Hypothalamus (tissue), 51 donors: ENCODE measurements at regions not wholly inside any gene's neighbourhood (a gene's known extent, or its start where the extent isn't known, plus 50 kb on each side); places are given as distances from the start of the nearest gene placed in this dataset.
"Not testable (repeated sequence)": the region's sequence is repeated elsewhere in the genome, so short reads cannot be mapped to it uniquely, and the experiment has no call there.

Experiments
- DNase-seq, 51 donors: peaks; one replicate each; lab custom pipeline; 2025; lab: John Stamatoyannopoulos, UW

DNA sequence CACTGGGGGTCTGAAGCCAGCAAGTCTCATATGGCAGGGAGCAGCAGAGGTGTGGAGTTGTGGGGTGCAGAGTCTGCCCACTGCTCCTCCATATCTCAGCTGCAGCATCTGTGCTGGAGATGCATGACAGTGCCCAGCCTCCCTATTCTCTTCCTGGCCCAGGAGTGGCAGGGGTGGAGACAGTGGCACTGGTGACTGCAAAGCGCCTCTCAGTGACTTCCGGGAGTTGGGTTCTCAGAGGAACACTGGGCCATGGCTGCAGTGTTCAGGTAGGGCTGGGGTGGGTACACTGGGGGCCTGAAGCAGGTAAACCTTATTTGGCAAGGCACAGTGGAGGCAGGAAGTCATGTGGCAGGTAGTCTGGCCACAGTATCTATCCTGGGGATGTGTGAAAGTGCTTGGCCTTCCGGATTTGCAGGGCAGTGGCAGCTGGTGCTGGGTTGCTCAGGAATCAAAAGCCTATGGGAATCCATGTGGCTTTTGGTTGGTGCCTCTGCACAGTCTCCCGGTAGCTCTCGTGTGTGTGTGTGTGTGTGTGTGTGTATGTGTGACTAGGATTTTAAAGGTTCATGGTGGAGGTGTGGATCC, 60.3 kb upstream of the THUMPD2 start:
- DNase-seq, result no peak

DNA sequence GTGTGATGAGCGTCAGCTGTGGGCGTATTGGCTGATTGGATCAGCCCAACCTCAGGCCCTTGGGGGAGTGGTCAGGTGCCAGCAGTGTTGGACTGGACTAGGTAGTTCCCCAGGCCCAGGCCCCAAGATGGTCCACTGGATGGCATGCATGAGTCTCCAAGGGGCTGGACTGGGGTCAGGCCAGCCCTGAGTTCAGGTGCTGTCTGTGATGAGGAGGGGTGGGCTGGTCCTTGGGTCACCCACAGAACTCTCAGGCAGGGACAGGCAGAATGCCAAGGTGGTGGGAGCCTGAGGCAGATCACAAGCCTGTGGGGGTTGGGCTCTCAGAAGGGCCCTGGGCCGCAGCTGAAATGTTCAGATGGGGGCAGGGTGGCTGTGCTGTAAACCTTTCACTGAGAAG, 59.5 kb upstream of the THUMPD2 start:
- no peak for DNase-seq

DNA sequence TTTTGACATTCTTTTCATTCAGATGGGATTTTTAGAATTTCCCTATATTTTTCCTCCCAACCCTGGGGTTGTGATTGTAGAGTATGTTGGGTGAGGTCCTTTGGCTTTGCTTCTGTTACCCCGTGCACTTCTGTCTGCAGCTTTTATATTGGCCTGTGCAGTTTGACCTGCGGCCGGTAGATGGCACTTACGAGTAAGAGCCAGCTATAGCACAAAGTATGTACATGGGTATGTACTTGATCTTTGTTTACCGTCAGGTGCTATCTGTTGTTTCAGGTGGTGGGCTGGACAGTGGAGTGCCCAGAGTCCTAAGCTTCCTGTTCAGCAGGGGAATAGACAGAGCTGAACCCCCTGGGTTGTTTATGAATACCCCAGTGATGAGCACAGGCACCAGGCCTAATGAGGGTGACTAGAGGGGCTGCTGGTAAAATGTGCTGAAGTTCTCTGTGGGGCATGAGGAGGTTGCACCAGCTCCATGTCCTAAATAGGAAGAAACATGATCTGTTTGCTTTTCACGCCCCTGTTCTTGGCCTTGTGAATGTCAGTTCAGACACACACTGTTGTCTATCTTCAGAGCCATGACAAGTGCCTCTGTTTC, 58.9 kb upstream of the THUMPD2 start:
- DNase-seq, result no peak

DNA sequence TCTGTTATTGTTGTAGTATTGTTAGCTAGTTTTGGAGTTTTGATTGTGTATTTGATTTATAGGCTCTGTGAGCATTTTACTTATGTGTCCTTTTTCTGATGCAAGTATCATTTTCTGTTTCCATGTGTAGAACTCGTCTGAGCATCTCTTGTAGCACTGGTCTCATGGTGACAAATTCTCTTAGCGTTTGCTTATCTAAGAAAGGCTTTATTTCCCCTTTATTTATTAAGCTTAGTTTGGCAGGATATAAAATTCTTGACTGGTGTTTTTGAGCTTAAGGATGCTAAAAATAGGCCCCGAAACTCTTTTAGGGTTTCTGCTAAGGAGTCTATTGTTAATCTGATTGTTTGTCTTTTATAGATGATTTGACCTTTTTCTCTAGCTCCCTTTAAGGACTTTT, 57.6 kb upstream of the THUMPD2 start:
- no peak for DNase-seq

DNA sequence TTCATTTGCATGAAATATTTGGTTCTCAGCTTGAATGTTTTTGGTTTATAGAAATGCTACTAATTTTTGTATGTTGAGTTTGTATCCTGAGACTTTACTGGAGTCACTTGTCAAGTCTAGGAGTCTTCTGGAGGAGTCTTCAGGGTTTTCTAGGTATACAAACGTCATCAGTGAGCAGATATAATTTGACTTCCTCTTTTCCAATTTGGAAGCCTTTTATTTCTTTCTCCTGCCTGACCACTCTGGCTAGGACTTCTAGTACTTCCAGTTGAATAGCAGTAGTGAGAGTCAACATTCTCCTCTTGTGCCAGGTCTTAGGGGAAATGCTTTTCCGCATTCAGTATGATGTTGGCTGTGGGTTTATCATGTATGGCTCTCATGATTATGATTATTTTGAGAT, 55.4 kb upstream of the THUMPD2 start:
- no peak for DNase-seq

DNA sequence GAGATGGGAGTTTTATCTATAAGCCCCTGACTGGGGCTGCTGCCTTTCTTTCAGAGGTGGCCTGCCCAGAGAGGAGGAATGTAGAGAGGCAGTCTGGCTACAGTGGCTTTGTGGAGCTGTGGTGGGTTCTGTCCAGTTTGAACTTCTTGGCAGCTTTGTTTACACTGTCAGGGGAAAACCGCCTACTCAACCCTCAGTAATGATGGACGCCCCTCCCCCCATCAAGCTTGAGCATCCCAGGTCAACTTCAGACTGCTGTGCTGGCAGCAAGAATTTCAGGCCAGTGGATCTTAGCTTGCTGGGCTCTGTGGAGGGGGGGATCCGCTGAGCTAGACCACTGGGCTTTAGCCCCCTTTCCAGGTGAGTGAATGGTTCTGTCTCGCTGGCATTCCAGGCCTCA, 51.6 kb upstream of the THUMPD2 start:
- not testable (repeated sequence) for DNase-seq
